ENCODE measurements at regions not wholly inside any gene's neighbourhood (a gene's known extent, or its start where the extent isn't known, plus 50 kb on each side); places are given as distances from the start of the nearest gene placed in this dataset.

DNA sequence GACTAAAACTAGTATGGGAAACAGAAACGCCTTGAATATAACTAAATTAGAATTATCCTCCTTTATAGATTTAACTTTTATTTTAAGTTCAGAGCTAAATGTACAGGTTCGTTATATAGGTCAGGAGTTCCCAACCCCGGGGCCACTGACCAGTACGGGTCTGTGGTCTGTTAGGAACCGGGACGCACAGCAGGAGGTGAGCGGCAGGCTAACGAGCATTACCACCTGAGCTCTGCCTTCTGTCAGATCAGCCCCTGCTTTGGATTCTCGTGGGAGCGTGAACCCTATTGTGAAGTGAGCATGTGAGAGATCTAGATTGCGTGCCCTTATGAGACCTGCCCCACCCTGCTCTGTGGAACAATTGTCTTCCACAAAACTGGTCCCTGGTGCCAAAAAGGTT is 51.0 kb downstream of the FAT4 start:
- DNase-seq = peak in 2 of 3 experiments; percentile 6 to 38

GRCh38 chr4:125368146-125368545 is 53.4 kb downstream of the FAT4 start:
- no peak for DNase-seq

DNA sequence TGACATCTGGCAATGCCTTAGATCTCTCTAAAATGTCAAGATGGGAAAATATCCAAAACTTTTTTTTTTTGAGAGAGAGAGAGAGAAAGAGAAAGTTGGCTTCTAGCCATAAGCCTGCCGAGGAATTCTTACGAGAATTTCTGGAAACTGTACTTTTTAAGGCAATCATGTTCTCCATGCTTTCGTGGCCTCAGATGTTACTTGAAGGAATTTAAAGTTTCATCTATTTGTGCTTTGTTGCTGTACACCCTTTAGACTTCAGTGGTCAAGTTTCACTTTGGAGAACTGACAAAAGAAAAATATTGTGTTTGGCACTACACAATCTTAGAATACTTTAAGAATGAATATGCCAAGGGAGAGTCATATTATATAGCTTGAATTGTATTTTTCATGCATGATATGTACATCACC is 53.9 kb downstream of the FAT4 start:
- DNase-seq = no peak

- no peak for DNase-seq
These were observed 54.3 kb downstream of the FAT4 start for GRCh38 chr4:125369098-125369497.

DNA sequence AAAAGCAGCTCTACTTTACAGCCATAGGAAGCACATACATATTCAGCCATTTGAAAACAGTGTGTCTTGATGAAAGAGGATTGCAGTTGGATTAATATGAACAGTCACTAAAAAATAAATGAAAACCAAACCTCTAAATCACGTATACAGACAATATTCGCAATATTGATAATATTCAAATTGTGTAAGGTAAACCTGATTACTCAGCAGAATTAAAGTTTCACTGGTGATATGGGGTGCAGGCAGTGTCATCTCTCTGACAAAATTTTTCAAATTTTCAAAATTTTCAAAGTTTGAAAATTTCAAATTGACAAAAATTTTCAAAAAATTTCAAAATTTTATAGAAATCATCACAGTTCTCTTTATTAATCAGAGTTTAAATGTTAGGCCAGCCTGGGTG is 55.7 kb downstream of the FAT4 start:
- DNase-seq = no peak

DNA sequence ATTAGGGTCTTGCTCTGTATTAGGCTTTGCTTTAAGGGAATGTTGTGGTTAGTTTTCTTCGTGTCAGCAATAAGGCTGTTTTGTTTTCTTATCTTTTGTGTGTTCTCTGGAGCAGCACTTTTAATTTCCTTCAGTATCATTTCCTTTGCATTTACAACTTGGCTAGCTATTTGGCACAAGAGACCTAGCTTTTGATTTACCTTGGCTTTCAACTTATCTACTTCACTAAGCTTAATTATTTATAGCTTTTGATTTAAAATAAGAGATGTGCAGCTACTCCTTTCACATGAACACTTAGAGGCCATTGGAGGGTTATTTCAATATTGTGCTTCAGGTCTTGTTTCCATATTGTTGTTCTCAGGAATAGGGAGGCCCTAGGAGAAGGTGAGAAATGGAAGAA is 68.2 kb downstream of the FAT4 start:
- DNase-seq = no peak

GRCh38 chr4:125387770-125388169 is 73.0 kb downstream of the FAT4 start:
- DNase-seq = no peak

DNA sequence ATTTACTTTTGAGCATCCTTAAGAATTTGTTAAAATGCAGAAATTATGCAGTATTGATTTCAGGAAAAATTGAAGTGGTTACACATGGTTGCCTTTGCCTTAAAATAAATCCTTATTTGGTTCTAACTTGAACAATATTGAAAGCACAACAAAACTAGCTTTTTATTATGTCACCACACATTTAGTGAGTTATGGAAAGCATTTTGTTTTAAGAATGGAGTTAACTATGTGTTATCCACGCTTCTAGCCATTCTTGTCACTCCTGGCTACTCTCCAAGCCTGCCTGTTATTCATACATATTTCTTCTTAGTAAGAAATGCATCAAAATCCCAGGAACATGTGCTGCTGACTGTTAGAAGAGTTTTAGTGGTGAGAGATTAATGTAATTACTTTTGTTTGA is 73.9 kb downstream of the FAT4 start:
- DNase-seq = no peak

- DNase-seq = no peak
These were observed 75.0 kb downstream of the FAT4 start for GRCh38 chr4:125389713-125390112.

DNA sequence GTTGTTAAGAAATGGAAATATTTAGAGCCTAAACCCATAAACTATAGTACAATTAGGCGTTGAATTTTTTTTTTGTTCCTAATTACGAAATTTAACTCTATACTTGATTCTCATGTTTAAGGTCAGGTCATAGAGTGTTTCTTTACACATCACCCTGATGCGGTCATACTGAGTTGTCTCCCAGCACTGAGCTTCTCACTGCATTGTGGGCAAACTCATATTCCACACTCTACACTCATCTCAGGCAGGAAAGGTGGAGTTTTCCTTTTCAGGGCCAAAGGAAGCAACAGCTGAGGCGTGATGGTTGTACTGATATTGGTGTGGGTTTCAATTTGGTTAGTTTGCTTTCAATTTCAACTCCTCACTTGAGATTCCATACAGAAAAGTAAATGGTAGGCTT is 75.4 kb downstream of the FAT4 start:
- DNase-seq = no peak

- DNase-seq = no peak
These were observed 76.0 kb downstream of the FAT4 start for GRCh38 chr4:125390727-125391126.

GRCh38 chr4:125392694-125393093 is 77.9 kb downstream of the FAT4 start:
- no peak for DNase-seq

GRCh38 chr4:125393825-125394224 is 79.1 kb downstream of the FAT4 start:
- DNase-seq = no peak

DNA sequence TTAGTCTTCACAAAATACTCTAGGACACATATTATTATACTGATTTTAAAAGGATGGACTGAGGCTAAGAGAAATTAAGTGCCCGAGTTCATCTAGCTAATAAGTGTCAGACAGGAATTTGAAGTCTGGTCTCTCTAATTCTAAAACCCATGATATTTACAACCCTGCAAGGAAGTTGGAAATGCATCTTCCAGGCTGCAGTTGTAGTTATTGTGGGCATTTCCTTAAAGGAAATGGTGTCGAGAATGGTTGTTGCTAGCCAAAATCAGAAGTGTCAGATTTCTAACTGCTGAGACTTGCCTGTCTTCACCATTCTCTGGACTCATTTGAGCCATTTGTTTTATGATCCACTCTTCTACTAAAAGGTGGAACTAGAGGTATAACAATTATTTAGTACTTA is 82.5 kb downstream of the FAT4 start:
- DNase-seq = no peak

GRCh38 chr4:125398263-125399002 is 83.7 kb downstream of the FAT4 start:
- DNase-seq = peak in 1 of 3 experiments; percentile 30

- no peak for DNase-seq
These were observed 86.0 kb downstream of the FAT4 start for GRCh38 chr4:125400756-125401155.

DNA sequence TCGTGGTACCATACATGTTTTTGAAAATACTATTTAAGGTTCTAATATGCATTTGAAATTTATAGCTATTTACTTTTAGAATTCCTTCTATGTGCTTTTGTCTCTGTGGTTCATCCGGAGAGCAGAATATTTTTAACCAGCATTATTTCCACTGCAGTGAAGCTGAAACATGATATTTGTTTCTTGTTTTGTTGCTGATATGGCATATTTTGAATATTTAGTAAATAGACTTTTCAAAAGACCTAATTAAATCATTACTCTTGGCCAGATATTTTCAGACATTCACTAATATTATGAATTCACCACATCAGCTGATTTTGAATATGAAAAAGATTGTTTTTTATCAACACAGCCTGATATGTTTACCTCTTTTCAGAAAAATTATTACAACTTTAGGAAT is 87.0 kb downstream of the FAT4 start:
- DNase-seq = no peak

- DNase-seq = peak in 1 of 3 experiments; percentile 46
These were observed 105.8 kb downstream of the FAT4 start for GRCh38 chr4:125420526-125420925.

GRCh38 chr4:125421547-125421946 is 106.8 kb downstream of the FAT4 start:
- DNase-seq = no peak

- no peak for DNase-seq
These were observed 108.4 kb downstream of the FAT4 start for GRCh38 chr4:125423124-125423523.

GRCh38 chr4:125428832-125429231 is 114.1 kb downstream of the FAT4 start:
- DNase-seq = no peak

DNA sequence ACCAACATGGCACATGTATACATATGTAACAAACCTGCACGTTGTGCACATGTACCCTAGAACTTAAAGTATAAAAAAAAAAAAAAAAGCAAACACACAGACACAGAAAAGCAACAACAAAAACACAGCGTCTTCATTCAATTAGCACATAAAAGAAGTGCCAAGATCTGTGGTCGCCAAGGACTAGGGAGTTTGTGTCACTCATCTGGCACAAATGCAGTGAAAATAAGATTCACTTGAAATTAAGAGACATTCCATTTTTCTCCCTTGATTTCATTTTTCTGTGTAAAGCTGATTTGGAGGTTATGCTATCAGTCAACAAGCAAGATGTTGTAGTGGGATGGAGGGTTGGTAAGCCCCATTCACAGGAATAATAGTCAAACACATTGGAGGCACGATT is 115.3 kb downstream of the FAT4 start:
- DNase-seq = no peak

GRCh38 chr4:125432078-125432477 is 117.3 kb downstream of the FAT4 start:
- no peak for DNase-seq

DNA sequence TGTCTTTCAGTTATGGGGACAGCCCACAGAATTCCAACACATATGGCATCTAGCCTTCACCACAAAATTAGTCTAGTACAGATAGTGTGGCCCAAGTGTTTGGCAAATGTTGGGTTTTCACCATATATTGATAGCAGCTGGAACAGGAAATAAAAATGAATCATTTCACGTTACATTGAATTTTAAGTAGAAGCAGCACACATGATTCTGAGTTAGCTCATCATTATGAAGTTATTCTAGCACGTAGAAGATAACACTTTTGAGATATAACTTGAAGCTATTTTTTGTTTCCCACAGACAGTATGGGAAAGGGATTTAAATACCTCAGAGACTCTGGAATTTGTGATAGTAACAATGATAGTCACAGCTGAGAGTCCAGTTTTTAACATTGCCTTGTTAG is 118.7 kb downstream of the FAT4 start:
- DNase-seq = no peak

DNA sequence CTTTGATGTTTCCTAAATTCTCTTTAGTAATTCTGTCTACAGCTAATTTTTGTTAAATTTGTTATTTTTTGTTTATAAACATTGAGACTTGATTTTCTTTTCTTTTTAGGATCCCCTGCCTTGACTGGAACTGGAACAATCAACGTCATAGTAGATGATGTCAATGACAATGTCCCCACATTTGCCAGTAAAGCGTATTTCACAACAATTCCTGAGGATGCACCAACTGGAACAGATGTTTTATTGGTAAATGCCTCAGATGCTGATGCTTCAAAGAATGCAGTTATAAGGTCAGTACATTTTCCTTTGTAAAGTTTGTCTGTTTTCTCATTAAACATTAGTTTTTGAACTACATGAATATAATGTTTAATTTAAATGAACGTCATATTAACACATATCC is 119.4 kb downstream of the FAT4 start:
- no peak for DNase-seq

All from NCI-H1417 (cell line).